NT2/D1 (cell line): ENCODE measurements at regions not wholly inside any gene's neighbourhood (a gene's known extent, or its start where the extent isn't known, plus 50 kb on each side); places are given as distances from the start of the nearest gene placed in this dataset.

Experiments used
- SUZ12 ChIP-seq: IDR thresholded peaks from 2 replicates; pipeline ENCODE4 v1.6.1; 2011; ENCODE audit not compliant: insufficient read length, insufficient read depth; ENCODE audit errors: extremely low read depth
- YY1 ChIP-seq: IDR thresholded peaks from 2 replicates; pipeline ENCODE4 v1.6.1; 2011; ENCODE audit not compliant: insufficient read length, insufficient read depth
- ZNF274 ChIP-seq: IDR thresholded peaks from 2 replicates; pipeline ENCODE4 v1.6.1; 2011; ENCODE audit warnings: mild to moderate bottlenecking, low read depth, low read length

DNA sequence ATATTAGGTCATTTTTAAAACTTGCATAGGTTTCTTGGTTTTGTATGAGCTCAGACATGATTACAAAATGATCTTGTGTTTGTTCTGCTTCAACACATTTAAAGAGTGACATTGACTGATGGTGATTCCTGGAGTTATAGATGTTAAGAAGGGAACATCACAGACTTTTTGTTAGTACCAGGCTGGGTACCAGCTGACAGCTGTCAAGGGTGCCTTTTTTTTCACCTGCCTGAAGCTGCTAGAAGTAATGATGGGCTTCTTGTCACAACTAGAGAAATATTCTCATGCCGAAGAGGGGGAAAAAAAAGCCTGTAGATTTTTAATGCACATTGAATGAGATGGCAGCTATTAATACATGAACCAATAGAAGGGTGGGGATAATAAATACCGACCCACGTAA lies 226.6 kb upstream of the TRAM1L1 start:
- no peak for TF ChIP-seq YY1
- TF ChIP-seq ZNF274 = no peak
- no peak for TF ChIP-seq SUZ12
